ENCODE measurements at regions not wholly inside any gene's neighbourhood (a gene's known extent, or its start where the extent isn't known, plus 50 kb on each side); places are given as distances from the start of the nearest gene placed in this dataset.

DNA sequence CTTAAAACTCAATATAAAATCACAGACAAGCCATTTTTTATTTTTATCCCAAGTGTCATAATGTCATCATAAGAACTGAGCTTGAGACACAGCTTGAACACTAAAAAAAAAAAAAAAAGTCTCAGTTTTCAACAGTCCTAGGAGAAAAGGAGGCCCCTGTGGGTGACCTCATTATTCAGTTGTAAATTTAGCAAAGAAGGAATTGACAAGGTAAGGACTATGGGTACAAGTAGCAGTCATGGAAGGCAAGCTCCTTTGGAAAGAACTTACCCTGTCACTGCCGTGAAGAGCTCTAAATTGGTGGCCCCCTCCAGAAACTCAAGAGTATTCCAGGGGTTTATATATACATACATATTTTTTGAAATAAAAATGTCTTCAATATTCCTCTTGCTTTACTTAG, 864.4 kb upstream of the KCND2 start:
- Histone ChIP-seq H3K4me3 (ENCODE audit: low read length) (no peak overlapping the region), H3K9me3 (ENCODE audit: control insufficient read depth, low read depth, low read length) (peaks cover 5% of the 10 kb centered on the region), H3K27ac (ENCODE audit: low read length) (no peak overlapping the region), H3K36me3 (ENCODE audit: control insufficient read depth, insufficient read depth, low read length) (no peaks in the 10 kb centered on the region), H3K27me3 (ENCODE audit: control insufficient read depth, insufficient read depth, low read length) (no peaks in the 10 kb centered on the region), H3K4me1 (ENCODE audit: control insufficient read depth, insufficient read depth, low read length) (no peaks in the 10 kb centered on the region)
- WGBS (ENCODE audit: insufficient coverage, low lambda C conversion rate), result no CpG with 5 or more reads among the region's 1 CpG
- DNase-seq, result no peak

DNA sequence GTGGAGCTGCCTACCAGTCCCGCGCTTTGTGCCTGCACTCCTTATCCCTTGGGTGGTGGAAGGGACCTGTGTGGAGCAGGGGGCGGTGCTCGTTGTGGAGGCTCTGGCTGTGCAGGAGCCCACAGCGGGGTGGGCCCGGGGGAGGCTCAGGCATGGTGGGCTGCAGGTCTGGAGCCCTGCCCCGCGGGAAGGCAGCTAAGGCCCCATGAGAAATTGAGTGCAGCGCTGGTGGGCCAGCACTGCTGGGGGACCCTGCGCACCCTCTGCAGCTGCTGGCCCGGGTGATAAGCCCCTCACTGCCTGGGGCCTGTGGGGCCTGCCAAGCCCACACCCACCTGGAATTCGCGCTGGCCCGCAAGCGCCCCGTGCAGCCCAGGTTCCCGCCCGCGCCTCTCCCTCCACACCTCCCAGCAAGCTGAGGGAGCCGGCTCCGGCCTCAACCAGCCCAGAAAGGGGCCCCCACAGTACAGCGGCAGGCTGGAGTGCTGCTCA, 859.6 kb upstream of the KCND2 start:
- H3K27me3 ChIP-seq (ENCODE audit: control insufficient read depth, insufficient read depth, low read length), result no peaks in the 10 kb centered on the region
- H3K9me3 ChIP-seq (ENCODE audit: control insufficient read depth, low read depth, low read length), result peaks cover 7% of the 10 kb centered on the region
- no peaks in the 10 kb centered on the region for H3K4me1 ChIP-seq (ENCODE audit: control insufficient read depth, insufficient read depth, low read length)
- no peak overlapping the region for H3K27ac ChIP-seq (ENCODE audit: low read length)
- DNase-seq, result no peak
- H3K36me3 ChIP-seq (ENCODE audit: control insufficient read depth, insufficient read depth, low read length), result no peaks in the 10 kb centered on the region
- no CpG with 5 or more reads among the region's 22 CpGs for WGBS (ENCODE audit: insufficient coverage, low lambda C conversion rate)
- H3K4me3 ChIP-seq (ENCODE audit: low read length), result no peak overlapping the region

DNA sequence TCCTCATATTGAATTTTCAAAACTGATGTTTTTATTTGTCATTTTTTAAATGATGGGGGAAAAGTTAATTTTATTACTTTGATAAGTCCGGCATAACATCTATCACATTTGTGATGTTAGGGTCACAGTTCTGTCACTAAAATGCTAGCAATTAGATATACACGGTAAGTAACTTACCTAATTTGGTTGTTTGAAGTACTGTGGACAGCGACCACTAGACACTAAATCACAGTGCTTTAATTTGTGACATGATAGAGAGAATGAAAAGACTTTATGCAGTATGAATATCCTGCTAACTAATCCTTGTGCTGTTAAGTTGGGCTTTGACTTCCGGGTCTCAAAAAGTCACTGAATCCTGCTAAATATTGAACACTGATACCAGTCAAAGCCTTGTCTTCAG, 857.3 kb upstream of the KCND2 start:
- Histone ChIP-seq H3K4me1 (ENCODE audit: control insufficient read depth, insufficient read depth, low read length) (no peaks in the 10 kb centered on the region), H3K27me3 (ENCODE audit: control insufficient read depth, insufficient read depth, low read length) (no peaks in the 10 kb centered on the region), H3K27ac (ENCODE audit: low read length) (no peak overlapping the region), H3K4me3 (ENCODE audit: low read length) (no peak overlapping the region), H3K36me3 (ENCODE audit: control insufficient read depth, insufficient read depth, low read length) (no peaks in the 10 kb centered on the region), H3K9me3 (ENCODE audit: control insufficient read depth, low read depth, low read length) (peaks cover 7% of the 10 kb centered on the region)
- no CpG with 5 or more reads among the region's 4 CpGs for WGBS (ENCODE audit: insufficient coverage, low lambda C conversion rate)
- DNase-seq, result no peak

DNA sequence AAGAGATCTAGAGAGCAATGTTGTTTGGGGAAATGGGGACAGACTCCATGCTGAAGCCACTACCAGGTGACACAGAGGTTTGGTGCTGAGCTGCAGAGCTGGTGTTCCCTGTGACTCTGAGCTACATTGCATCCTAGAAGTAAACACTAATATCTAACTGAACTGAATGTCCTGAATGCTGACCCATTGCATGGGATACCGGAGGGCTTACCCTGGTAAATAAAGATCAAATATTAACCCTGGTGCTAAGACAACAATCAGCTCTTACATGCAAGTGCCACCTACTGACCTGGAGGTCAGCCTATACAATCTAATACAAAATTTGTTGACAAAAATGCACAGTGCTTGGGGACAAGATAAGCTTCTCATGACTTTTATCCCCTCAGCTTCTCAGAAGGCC, 851.3 kb upstream of the KCND2 start:
- DNase-seq, result no peak
- H3K27me3 ChIP-seq (ENCODE audit: control insufficient read depth, insufficient read depth, low read length), result no peaks in the 10 kb centered on the region
- H3K4me1 ChIP-seq (ENCODE audit: control insufficient read depth, insufficient read depth, low read length), result no peaks in the 10 kb centered on the region
- no peaks in the 10 kb centered on the region for H3K9me3 ChIP-seq (ENCODE audit: control insufficient read depth, low read depth, low read length)
- no peak overlapping the region for H3K27ac ChIP-seq (ENCODE audit: low read length)
- no peaks in the 10 kb centered on the region for H3K36me3 ChIP-seq (ENCODE audit: control insufficient read depth, insufficient read depth, low read length)
- no peak overlapping the region for H3K4me3 ChIP-seq (ENCODE audit: low read length)
- WGBS (ENCODE audit: insufficient coverage, low lambda C conversion rate), result no CpG with 5 or more reads among the region's 1 CpG

DNA sequence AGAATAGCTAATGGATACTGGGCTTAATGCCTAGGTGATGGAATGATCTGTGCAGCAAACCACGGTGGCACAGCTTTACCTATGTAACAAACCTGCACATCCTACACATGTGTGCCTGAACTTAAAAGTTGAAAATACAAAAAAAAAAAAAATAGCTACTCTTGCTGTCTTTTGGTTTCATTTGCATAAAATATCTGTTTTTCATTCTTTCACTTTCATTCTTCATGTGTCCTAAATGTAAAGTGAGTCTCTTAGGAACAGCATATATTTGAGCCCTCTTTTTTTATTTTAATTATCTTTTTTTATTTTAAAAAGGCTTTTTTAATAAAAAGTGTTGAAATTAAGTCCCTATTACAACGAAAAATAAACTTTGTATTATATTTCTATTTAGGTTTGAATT, 836.1 kb upstream of the KCND2 start:
- H3K27me3 ChIP-seq (ENCODE audit: control insufficient read depth, insufficient read depth, low read length), result no peaks in the 10 kb centered on the region
- H3K9me3 ChIP-seq (ENCODE audit: control insufficient read depth, low read depth, low read length), result no peaks in the 10 kb centered on the region
- H3K4me1 ChIP-seq (ENCODE audit: control insufficient read depth, insufficient read depth, low read length), result no peaks in the 10 kb centered on the region
- H3K27ac ChIP-seq (ENCODE audit: low read length), result no peak overlapping the region
- no peak for DNase-seq
- no peaks in the 10 kb centered on the region for H3K36me3 ChIP-seq (ENCODE audit: control insufficient read depth, insufficient read depth, low read length)
- H3K4me3 ChIP-seq (ENCODE audit: low read length), result no peak overlapping the region
- WGBS (ENCODE audit: insufficient coverage, low lambda C conversion rate), result 63% methylated on average over 2 of the region's 2 CpGs

DNA sequence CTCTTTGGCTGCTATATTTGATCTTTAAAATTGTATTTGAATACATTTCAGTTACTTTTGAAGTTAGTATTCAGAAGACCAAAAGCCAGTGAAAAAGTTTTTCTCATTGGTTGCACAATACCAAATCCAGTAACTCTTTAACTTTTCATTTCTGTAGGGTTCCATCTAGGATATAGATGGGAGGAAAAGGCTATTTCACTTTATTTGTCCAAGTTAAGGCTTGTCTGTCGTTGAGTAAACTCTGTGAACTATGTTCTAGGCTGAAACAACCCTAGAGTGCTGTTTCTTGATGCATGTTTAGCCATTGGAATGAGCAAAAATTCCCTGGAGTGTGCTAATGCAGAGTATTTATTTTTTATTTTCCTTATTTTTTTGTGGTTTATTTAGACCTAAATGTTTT, 834.7 kb upstream of the KCND2 start:
- Histone ChIP-seq H3K27me3 (ENCODE audit: control insufficient read depth, insufficient read depth, low read length) (no peaks in the 10 kb centered on the region), H3K4me3 (ENCODE audit: low read length) (no peak overlapping the region), H3K9me3 (ENCODE audit: control insufficient read depth, low read depth, low read length) (no peaks in the 10 kb centered on the region), H3K36me3 (ENCODE audit: control insufficient read depth, insufficient read depth, low read length) (no peaks in the 10 kb centered on the region), H3K4me1 (ENCODE audit: control insufficient read depth, insufficient read depth, low read length) (no peaks in the 10 kb centered on the region), H3K27ac (ENCODE audit: low read length) (no peak overlapping the region)
- DNase-seq, result no peak
- WGBS (ENCODE audit: insufficient coverage, low lambda C conversion rate), result 17% methylated on average over 1 of the region's 1 CpG

DNA sequence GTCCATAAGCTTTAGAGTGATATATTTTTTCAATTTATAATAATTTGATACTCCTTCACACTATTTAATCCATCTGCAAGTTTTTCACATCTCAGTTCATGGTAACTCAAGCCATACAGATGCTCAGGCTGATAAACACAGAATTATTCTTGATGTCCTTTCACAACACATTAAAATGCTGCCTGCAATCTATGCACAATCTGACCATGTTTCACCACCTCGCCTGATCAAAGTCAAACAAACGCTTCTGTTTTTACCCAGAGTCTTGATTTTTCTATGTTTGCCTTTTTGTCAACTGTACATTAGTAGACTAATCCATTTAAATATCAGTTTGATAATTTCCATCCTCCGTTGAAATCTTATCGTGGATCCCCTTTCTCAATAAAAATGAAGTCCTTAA, 833.8 kb upstream of the KCND2 start:
- no peak overlapping the region for H3K27ac ChIP-seq (ENCODE audit: low read length)
- H3K4me3 ChIP-seq (ENCODE audit: low read length), result no peak overlapping the region
- 68% methylated on average over 3 of the region's 4 CpGs for WGBS (ENCODE audit: insufficient coverage, low lambda C conversion rate)
- H3K36me3 ChIP-seq (ENCODE audit: control insufficient read depth, insufficient read depth, low read length), result no peaks in the 10 kb centered on the region
- H3K9me3 ChIP-seq (ENCODE audit: control insufficient read depth, low read depth, low read length), result no peaks in the 10 kb centered on the region
- no peaks in the 10 kb centered on the region for H3K4me1 ChIP-seq (ENCODE audit: control insufficient read depth, insufficient read depth, low read length)
- no peak for DNase-seq
- H3K27me3 ChIP-seq (ENCODE audit: control insufficient read depth, insufficient read depth, low read length), result no peaks in the 10 kb centered on the region

DNA sequence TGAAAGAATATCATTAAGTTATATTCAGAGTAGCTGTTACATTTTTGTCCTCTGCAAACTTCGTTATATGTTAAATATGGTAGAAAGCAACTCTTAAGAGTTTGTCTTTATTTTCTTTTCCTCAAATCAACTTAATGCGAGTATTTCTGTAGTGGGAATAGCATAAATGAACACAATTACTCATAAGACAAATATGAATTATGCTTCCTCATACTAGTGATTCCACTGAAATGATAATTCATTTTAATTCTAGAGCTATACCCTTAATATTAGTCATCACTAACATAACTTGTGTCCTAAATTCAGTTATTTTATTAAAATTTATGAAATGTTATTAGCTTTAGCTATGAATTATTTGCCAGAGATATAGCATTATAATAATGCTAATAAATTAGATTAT, 820.6 kb upstream of the KCND2 start:
- Histone ChIP-seq H3K9me3 (ENCODE audit: control insufficient read depth, low read depth, low read length) (no peaks in the 10 kb centered on the region), H3K4me3 (ENCODE audit: low read length) (no peak overlapping the region), H3K27me3 (ENCODE audit: control insufficient read depth, insufficient read depth, low read length) (no peaks in the 10 kb centered on the region), H3K27ac (ENCODE audit: low read length) (no peak overlapping the region), H3K4me1 (ENCODE audit: control insufficient read depth, insufficient read depth, low read length) (no peaks in the 10 kb centered on the region), H3K36me3 (ENCODE audit: control insufficient read depth, insufficient read depth, low read length) (no peaks in the 10 kb centered on the region)
- 90% methylated on average over 2 of the region's 2 CpGs for WGBS (ENCODE audit: insufficient coverage, low lambda C conversion rate)
- no peak for DNase-seq

DNA sequence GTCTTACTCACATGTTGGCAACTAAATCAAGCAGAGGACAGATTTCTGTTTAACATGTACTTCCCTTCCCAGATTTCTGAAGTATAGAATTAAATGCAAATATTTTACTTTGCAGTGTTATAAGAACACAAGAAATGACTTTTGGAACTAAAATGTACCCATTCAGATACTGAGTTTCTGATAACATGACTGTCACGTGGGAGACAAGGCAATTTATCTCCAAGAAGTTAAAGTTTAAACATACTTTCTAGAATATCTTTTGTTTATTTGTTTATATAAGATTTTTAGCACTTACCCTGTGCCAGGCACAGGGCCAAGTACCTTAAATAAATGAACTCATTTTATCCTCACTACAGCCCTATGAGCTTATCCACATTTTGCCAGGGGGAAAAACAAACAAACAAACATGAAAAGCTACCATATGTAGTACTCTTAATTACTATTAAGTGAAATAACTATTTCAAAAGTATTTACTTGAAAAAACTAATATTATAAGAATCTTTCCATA, 807.1 kb upstream of the KCND2 start:
- Histone ChIP-seq H3K4me1 (ENCODE audit: control insufficient read depth, insufficient read depth, low read length) (no peaks in the 10 kb centered on the region), H3K9me3 (ENCODE audit: control insufficient read depth, low read depth, low read length) (no peaks in the 10 kb centered on the region), H3K27me3 (ENCODE audit: control insufficient read depth, insufficient read depth, low read length) (no peaks in the 10 kb centered on the region), H3K36me3 (ENCODE audit: control insufficient read depth, insufficient read depth, low read length) (no peaks in the 10 kb centered on the region), H3K4me3 (ENCODE audit: low read length) (no peak overlapping the region), H3K27ac (ENCODE audit: low read length) (no peak overlapping the region)
- no peak for DNase-seq
- WGBS (ENCODE audit: insufficient coverage, low lambda C conversion rate), result 10% methylated on average over 1 of the region's 1 CpG

DNA sequence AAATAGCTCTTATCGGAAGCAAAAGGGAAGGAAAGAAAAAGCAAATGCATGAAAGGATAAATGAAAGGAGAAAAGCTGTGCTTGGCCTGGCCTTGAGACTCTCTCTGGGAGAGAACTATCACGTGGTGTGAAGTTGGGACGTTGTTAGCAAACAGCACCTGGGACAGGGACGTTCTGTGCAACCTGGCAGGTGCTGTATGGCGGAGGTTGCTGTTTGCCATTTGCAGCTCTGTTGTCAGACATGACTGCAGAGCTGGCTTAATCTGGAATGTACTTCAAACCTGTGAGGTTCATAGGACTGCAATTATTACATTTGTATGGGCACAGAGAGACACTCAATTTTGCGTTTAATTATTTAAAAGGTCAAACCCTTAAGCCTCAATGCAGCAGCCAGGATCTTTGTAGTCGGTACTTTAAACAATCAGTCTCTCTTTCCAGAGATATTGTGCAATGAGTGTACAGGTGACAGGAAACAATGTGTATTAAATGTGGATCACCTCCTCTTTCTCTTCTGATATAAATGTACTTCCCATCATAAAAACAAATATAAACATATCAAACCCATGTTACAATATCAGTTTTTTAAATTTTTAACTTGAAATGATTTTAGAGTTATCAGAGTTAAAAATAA, 800.5 kb upstream of the KCND2 start:
- no peaks in the 10 kb centered on the region for H3K36me3 ChIP-seq (ENCODE audit: control insufficient read depth, insufficient read depth, low read length)
- 8% methylated on average over 2 of the region's 7 CpGs for WGBS (ENCODE audit: insufficient coverage, low lambda C conversion rate)
- peak; percentile 29 to 77 for DNase-seq
- H3K27ac ChIP-seq (ENCODE audit: low read length), result peak overlapping the region; percentile 8
- H3K4me3 ChIP-seq (ENCODE audit: low read length), result no peak overlapping the region
- no peaks in the 10 kb centered on the region for H3K27me3 ChIP-seq (ENCODE audit: control insufficient read depth, insufficient read depth, low read length)
- peaks cover 4% of the 10 kb centered on the region for H3K4me1 ChIP-seq (ENCODE audit: control insufficient read depth, insufficient read depth, low read length)
- H3K9me3 ChIP-seq (ENCODE audit: control insufficient read depth, low read depth, low read length), result no peaks in the 10 kb centered on the region

DNA sequence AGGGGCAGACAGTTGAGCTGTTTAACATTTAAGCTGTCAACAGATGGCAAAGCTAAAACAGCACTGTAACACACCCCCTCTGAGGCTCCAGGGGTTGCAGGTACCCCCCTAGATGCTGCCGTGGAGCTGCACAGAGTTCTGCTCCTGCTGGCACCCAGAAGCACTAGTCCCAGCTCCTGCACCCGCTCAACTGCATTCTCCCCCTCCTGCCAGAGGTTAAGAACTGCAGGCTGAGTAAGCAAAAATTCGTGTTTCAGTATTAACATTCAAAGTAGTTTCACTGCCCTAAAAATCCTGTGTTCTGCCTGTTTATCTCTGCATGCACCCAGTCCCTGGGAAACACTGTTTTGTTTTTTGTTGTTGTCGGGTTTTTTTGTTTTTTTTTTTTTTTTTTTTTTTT, 790.8 kb upstream of the KCND2 start:
- Histone ChIP-seq H3K4me1 (ENCODE audit: control insufficient read depth, insufficient read depth, low read length) (no peaks in the 10 kb centered on the region), H3K36me3 (ENCODE audit: control insufficient read depth, insufficient read depth, low read length) (no peaks in the 10 kb centered on the region), H3K27me3 (ENCODE audit: control insufficient read depth, insufficient read depth, low read length) (no peaks in the 10 kb centered on the region), H3K9me3 (ENCODE audit: control insufficient read depth, low read depth, low read length) (no peaks in the 10 kb centered on the region), H3K4me3 (ENCODE audit: low read length) (no peak overlapping the region), H3K27ac (ENCODE audit: low read length) (no peak overlapping the region)
- no CpG with 5 or more reads among the region's 4 CpGs for WGBS (ENCODE audit: insufficient coverage, low lambda C conversion rate)
- DNase-seq, result no peak

Data from large intestine (tissue), 3 donors.